Activated T-helper 2 cell treated with anti-CD3 and anti-CD28 coated beads, Interferon-gamma antibody, Interleukin-2, Interleukin-4, amounts not matched to agents 10 μg/mL and 5 μg/mL and 100 μg/mL, durations not matched to agents 14 hours and 24 hours and 36 hours (primary cell): ENCODE measurements at regions not wholly inside any gene's neighbourhood (a gene's known extent, or its start where the extent isn't known, plus 50 kb on each side); places are given as distances from the start of the nearest gene placed in this dataset.

ENCODE experiments used
- DNase-seq: peaks from one replicate; pipeline ENCODE4 v3.0.0; 2021; ENCODE audit warnings: low spot score
- H3K27ac Mint-ChIP-seq: one replicate; pipeline ENCODE4 v1.8.0; 2021; ENCODE audit warnings: mixed read lengths
- H3K27me3 Mint-ChIP-seq: one replicate; pipeline ENCODE4 v1.8.0; 2021; ENCODE audit warnings: low read depth, mixed read lengths
- H3K36me3 Mint-ChIP-seq: one replicate; pipeline ENCODE4 v1.8.0; 2021; ENCODE audit warnings: low read depth, mixed read lengths
- H3K4me1 Mint-ChIP-seq: one replicate; pipeline ENCODE4 v1.8.0; 2021; ENCODE audit warnings: low read depth, mixed read lengths
- H3K4me3 Mint-ChIP-seq: one replicate; pipeline ENCODE4 v1.8.0; 2021; ENCODE audit warnings: low read depth, mild to moderate bottlenecking, moderate library complexity, mixed read lengths
- H3K9me3 Mint-ChIP-seq: one replicate; pipeline ENCODE4 v1.8.0; 2021; ENCODE audit warnings: mixed read lengths
- intact Hi-C: fragments of 100-400 bp; cut with micrococcal nuclease; formaldehyde crosslinking; loops from one replicate; pipeline ENCODE4 v1.15.1; 2023

DNA sequence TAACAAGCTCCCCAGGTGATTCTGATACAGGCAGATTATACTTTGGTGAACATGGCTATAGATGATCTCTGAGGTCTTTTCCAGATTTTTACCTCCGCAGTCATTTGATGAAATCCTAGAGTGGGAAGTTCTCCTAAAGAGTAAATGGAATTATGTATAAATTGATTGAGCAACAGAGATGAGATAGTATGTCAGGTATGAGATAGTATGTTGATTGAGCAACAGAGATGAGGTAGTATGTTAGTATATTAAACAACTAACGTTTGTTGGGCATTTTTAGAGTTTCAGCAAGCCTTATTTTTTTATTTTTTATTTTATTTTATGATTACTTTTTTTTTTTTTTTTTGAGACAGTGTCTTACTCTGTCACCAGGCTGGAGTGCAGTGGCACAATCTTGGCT is 265.0 kb upstream of the SOX2 start:
- Mint-ChIP-seq H3K4me1 (no peaks in the 10 kb centered on the region), H3K9me3 (no peaks in the 10 kb centered on the region), H3K4me3 (no peak overlapping the region), H3K27me3 (no peaks in the 10 kb centered on the region), H3K27ac (no peak overlapping the region), H3K36me3 (no peaks in the 10 kb centered on the region)
- intact Hi-C loops, result no loop called here
- no peak for DNase-seq

DNA sequence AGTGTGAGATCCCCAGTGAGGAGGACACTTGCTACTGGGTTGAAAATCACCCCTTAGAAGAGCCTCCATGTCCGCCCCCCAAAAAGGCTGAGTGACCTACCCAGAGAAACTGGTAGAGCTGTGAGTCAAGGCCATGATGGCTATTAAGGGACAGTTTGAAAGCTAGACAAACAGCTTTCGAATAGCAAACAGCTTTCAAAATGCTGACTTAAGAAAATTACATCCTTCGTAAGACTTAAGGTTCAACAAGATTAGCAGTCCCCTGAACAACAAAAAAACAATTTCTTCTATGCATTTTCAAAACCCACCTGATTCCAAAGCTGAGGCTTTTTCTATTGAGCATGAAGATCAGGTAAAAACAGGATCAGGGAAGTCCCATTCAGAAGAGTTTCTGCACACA is 269.7 kb upstream of the SOX2 start:
- H3K27ac Mint-ChIP-seq, result no peak overlapping the region
- no peaks in the 10 kb centered on the region for H3K4me1 Mint-ChIP-seq
- DNase-seq, result no peak
- H3K4me3 Mint-ChIP-seq, result no peak overlapping the region
- no peaks in the 10 kb centered on the region for H3K36me3 Mint-ChIP-seq
- H3K9me3 Mint-ChIP-seq, result peaks cover 7% of the 10 kb centered on the region
- intact Hi-C loops, result no loop called here
- H3K27me3 Mint-ChIP-seq, result no peaks in the 10 kb centered on the region

DNA sequence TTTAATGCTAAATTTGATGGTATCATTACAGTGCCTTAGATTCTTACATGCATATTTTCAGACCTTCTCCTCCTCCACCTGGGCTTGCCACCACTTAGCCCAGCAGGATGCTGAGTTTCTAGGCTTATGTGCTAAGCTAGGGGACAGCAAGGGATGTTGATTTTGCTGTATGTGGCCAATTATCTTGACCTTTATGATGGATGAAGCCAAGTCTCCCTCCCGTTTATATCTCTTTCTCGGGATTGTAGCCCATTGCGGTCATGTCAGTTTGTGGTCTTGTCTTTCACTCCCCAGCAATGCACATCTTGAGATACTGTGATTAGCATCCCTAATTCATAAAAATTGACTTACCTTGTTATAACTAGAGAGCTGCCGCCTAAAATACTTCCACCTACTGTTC is 278.7 kb upstream of the SOX2 start:
- no peak for DNase-seq
- peaks cover 13% of the 10 kb centered on the region for H3K9me3 Mint-ChIP-seq
- H3K4me1 Mint-ChIP-seq, result no peaks in the 10 kb centered on the region
- no peak overlapping the region for H3K27ac Mint-ChIP-seq
- H3K4me3 Mint-ChIP-seq, result no peak overlapping the region
- H3K36me3 Mint-ChIP-seq, result no peaks in the 10 kb centered on the region
- H3K27me3 Mint-ChIP-seq, result no peaks in the 10 kb centered on the region
- intact Hi-C loops, result no loop called here

DNA sequence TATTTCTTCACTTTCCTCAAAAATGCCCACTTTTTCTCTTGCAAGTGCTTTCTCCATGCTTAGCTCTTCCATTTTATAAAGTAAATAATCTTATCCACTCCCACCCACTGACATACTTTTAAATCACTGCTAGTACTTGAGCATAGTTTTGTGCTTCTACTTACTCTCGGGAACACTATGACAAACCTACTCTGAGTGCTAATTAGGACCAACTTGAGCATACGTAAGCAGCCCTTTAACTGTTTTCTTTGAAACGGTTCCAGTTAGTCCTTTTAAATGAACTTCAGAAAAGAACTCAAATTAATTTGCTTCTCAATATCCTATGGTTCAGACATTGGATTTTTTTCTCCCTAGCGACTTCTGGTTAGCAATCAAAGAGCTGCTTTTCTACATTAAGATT is 280.0 kb upstream of the SOX2 start:
- DNase-seq, result no peak
- Mint-ChIP-seq H3K27ac (no peak overlapping the region), H3K4me3 (no peak overlapping the region), H3K9me3 (peaks cover 13% of the 10 kb centered on the region), H3K27me3 (no peaks in the 10 kb centered on the region), H3K4me1 (no peaks in the 10 kb centered on the region), H3K36me3 (no peaks in the 10 kb centered on the region)
- intact Hi-C loops, result no loop called here

DNA sequence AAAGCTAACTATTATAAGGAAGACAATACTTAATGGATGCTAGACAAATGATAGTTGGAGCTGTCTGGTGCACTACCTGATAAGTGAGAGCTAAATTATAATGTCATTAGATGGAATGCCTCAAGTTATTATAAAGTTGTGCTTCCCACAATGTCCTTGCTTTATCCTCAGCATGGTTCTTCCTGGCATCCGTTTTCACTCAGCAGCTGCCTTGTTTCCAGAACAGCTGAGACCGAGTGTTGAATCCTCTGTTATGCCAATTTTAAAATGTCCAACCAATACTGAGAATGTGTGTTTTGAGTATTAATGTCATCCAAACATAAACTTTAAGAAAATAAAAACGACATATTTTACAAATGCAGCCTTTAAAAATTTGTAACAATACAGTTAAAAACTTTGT is 286.7 kb upstream of the SOX2 start:
- Mint-ChIP-seq H3K9me3 (peaks cover 13% of the 10 kb centered on the region), H3K27ac (no peak overlapping the region), H3K27me3 (no peaks in the 10 kb centered on the region), H3K36me3 (no peaks in the 10 kb centered on the region), H3K4me3 (no peak overlapping the region), H3K4me1 (no peaks in the 10 kb centered on the region)
- DNase-seq, result no peak
- intact Hi-C loops, result no loop called here

DNA sequence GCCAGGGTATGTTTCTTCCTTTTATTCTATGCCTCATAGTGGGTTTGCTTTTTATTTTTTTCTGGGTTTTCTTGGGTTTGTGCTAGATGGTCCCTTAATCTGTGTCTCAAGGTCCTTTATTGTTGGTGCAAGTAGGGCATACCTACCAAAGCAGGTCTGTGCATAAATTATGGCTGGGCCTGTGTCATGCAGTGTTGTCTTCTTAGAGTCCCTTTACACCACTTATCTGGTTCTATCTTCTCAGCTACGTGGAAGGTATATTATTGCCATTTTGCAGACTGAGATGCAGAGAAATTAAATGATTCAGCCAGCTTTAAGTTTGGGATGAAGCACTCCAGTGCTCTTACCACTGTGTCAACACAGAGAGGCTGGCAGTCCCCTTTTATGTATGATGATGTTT is 293.5 kb upstream of the SOX2 start:
- no peak for DNase-seq
- no peaks in the 10 kb centered on the region for H3K27me3 Mint-ChIP-seq
- H3K36me3 Mint-ChIP-seq, result no peaks in the 10 kb centered on the region
- no peaks in the 10 kb centered on the region for H3K9me3 Mint-ChIP-seq
- no peaks in the 10 kb centered on the region for H3K4me1 Mint-ChIP-seq
- no peak overlapping the region for H3K4me3 Mint-ChIP-seq
- no peak overlapping the region for H3K27ac Mint-ChIP-seq
- intact Hi-C loops, result no loop called here

DNA sequence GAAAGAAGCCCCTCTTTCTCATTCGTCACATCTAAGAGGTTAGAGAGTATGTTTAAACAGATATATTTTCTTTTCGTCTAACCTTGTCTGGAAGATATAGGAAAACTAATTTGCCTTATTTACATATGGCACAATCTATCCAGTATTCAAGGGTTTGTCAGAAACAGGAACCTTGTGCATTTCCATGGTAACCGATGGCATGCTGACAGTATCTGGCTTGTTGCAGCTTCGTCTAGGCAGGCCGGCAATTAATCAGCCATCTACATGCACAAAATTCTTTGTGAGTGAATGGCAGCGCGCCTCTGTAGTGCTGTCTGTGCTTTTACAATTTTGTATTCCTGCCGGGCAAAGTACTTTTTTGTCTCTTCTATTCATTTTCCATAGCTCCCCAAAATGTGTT is 294.0 kb upstream of the SOX2 start:
- H3K9me3 Mint-ChIP-seq, result no peaks in the 10 kb centered on the region
- intact Hi-C loops, result no loop called here
- no peak overlapping the region for H3K27ac Mint-ChIP-seq
- H3K4me1 Mint-ChIP-seq, result no peaks in the 10 kb centered on the region
- H3K27me3 Mint-ChIP-seq, result no peaks in the 10 kb centered on the region
- no peaks in the 10 kb centered on the region for H3K36me3 Mint-ChIP-seq
- no peak overlapping the region for H3K4me3 Mint-ChIP-seq
- DNase-seq, result no peak

DNA sequence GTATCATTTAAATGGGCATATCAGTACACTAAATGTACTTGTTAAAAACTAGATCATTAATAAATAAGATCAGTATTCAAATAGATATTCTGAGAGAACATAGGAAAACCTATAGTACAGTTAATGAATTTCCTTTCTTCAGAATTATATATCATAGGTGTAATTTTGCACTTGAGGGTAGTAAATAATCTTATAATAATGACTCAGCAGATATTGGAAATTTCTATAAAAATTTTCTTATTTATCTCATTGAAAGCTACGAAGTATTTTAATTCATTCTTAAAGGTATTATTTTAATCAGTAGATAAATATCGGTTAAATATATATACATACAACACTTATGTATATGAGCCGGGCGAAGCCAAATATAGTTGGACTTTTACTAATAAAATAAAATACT is 300.9 kb upstream of the SOX2 start:
- intact Hi-C loops, result no loop called here
- H3K27me3 Mint-ChIP-seq, result no peaks in the 10 kb centered on the region
- DNase-seq, result no peak
- H3K27ac Mint-ChIP-seq, result no peak overlapping the region
- no peaks in the 10 kb centered on the region for H3K9me3 Mint-ChIP-seq
- no peak overlapping the region for H3K4me3 Mint-ChIP-seq
- no peaks in the 10 kb centered on the region for H3K36me3 Mint-ChIP-seq
- H3K4me1 Mint-ChIP-seq, result no peaks in the 10 kb centered on the region

DNA sequence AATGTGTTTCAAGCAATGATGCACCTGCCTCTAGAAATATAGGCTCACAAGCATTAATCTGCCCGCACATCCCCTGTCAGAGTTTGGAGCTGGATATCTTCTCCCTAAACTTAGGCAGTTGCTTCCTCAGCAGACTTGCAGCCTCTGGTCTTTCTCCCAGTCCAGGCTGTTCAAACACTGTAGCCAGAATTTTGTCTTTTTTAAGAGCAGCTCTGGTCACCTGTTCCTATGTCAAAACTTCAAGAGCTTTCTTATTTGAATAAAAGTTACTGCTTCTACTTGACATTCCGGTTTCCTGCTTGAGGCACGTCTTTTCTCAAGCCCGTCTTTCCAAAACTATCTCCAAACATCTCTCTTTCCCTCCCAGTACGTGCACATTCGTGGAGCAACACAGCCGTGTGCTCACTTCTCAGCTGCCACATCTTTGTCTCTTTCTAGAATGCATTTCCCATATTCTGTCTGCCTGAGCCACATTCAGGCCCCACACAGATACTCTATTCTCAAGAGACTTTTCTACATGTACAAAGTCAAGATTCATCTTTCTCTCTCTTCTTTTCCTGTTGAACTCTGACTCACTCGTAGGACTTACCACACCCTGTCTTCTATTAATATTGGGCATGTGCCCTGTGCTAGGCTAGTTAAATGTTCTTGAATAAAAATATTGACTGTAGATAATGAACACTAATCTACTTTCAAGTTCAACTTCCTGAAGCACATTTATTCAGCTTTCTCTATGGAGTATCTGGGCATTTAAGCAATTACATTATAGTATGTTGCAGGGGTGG is 307.7 kb upstream of the SOX2 start:
- Mint-ChIP-seq H3K9me3 (no peaks in the 10 kb centered on the region), H3K27me3 (no peaks in the 10 kb centered on the region), H3K4me3 (no peak overlapping the region), H3K27ac (no peak overlapping the region), H3K4me1 (no peaks in the 10 kb centered on the region), H3K36me3 (no peaks in the 10 kb centered on the region)
- intact Hi-C loops, result no loop called here
- DNase-seq, result no peak

DNA sequence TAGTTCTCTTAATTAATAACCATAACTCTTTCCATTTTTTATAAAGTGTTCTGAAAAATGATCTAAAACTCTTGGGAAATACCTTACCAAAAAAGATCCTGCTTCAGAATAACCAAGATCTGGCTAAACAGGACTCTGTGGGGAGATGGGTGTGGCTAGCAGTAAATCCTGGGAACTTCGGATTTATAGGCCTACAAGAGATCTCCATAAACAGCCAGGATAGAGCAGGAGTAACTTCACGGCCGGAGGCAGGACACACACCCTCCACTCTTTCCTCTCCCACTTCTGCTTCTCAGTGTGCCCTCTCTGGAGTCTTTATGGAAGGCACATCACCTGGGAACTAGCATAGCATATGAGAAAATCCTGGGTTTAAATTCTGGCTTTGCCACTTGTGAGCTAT is 309.4 kb upstream of the SOX2 start:
- Mint-ChIP-seq H3K4me3 (no peak overlapping the region), H3K27ac (no peak overlapping the region), H3K27me3 (no peaks in the 10 kb centered on the region), H3K9me3 (no peaks in the 10 kb centered on the region), H3K36me3 (no peaks in the 10 kb centered on the region), H3K4me1 (no peaks in the 10 kb centered on the region)
- intact Hi-C loops, result no loop called here
- DNase-seq, result no peak

DNA sequence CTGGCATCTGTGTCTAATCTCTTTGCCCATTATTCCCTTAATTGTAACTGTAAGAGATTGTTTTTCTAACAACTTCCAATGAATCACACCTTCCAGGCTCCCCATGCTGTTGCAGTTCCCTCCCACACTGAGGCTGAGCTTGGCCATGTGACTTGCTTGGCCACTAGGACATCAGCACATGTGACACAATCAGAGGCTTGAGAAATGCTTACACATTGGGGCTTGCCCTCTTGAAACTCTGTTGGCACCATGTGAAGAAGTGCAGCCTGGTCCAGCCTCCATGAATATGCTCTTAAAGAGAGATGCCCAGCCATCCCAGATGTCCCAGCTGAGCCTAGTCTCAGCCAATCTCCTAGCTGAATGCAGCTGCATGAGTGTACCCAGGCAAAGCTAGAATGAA is 326.8 kb upstream of the SOX2 start:
- H3K27ac Mint-ChIP-seq, result no peak overlapping the region
- intact Hi-C loops, result no loop called here
- no peaks in the 10 kb centered on the region for H3K27me3 Mint-ChIP-seq
- no peak for DNase-seq
- peaks cover 4% of the 10 kb centered on the region for H3K9me3 Mint-ChIP-seq
- H3K4me3 Mint-ChIP-seq, result no peak overlapping the region
- no peaks in the 10 kb centered on the region for H3K36me3 Mint-ChIP-seq
- no peaks in the 10 kb centered on the region for H3K4me1 Mint-ChIP-seq

DNA sequence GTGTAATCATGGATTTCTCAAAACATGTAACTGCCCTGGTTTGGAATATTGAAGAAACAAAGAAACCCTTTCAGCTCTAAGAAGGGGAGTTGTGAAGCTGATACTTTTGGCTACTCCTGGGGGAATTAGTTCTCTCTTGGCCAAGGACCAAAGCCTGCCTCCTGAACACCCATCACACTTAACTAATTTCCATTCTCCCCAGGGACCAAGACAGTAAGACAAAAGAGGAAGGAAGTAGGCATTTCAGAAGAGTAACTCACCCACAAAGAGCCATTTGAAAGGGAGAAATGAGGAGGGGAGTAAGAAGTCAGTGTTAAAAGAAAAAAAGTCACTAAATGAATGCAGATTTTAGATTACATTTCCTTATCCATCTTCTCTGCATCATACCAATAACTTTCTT is 328.0 kb upstream of the SOX2 start:
- Mint-ChIP-seq H3K4me1 (no peaks in the 10 kb centered on the region), H3K9me3 (peaks cover 4% of the 10 kb centered on the region), H3K4me3 (no peak overlapping the region), H3K27me3 (no peaks in the 10 kb centered on the region), H3K36me3 (no peaks in the 10 kb centered on the region), H3K27ac (no peak overlapping the region)
- intact Hi-C loops, result no loop called here
- DNase-seq, result no peak

DNA sequence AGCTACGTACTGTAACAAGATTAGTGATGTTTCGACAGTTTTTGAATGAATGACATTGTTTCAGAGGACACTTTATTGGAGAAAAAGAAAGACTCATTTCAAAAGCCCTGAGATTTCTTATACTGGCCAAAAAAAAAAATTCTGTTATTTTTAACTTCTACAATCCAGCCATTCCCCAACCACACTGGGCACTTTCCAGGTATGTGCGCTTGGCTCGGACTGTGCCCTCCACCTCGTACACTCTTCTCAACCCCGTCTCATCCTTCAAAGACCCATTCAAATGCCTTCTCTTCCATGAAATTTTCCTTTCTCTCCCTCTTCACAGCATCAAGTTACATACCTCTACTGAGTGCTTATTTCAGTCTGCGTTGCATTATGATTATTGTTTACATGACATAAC is 328.5 kb upstream of the SOX2 start:
- Mint-ChIP-seq H3K36me3 (no peaks in the 10 kb centered on the region), H3K4me1 (no peaks in the 10 kb centered on the region), H3K4me3 (no peak overlapping the region), H3K27ac (no peak overlapping the region), H3K27me3 (no peaks in the 10 kb centered on the region), H3K9me3 (peaks cover 4% of the 10 kb centered on the region)
- DNase-seq, result no peak
- intact Hi-C loops, result no loop called here

DNA sequence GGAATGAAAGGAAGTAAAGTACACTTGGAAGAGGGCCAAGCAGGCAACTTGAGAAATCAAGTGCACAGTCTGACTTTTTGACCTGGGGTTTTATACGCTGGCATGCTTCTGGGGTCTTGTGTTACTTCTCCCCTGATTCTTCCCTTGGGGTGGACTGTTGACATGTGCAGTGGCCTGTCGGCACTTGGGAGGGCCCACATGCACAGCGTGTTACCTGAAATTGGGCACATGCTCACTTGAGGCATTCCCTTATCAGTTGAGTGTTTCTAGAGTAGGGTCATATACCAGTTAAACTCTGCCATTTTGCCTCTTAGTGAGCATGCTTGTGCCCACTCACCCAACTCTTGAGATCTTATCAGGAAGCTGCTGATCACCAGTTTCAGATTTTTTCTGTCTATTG is 329.1 kb upstream of the SOX2 start:
- no peak for DNase-seq
- no peaks in the 10 kb centered on the region for H3K27me3 Mint-ChIP-seq
- H3K36me3 Mint-ChIP-seq, result no peaks in the 10 kb centered on the region
- H3K4me3 Mint-ChIP-seq, result no peak overlapping the region
- peaks cover 4% of the 10 kb centered on the region for H3K9me3 Mint-ChIP-seq
- no peaks in the 10 kb centered on the region for H3K4me1 Mint-ChIP-seq
- intact Hi-C loops, result no loop called here
- H3K27ac Mint-ChIP-seq, result no peak overlapping the region
